Body of pancreas (tissue), 4 donors: ENCODE measurements at regions not wholly inside any gene's neighbourhood (a gene's known extent, or its start where the extent isn't known, plus 50 kb on each side); places are given as distances from the start of the nearest gene placed in this dataset.

ENCODE experiments used
- CTCF ChIP-seq, 7 experiments: fragments of 450-650 bp in 4 of 7; fragments of 200-600 bp in 3 of 7; sonication (generic) in 3 of 7; IDR thresholded peaks; one replicate each; pipeline ENCODE4 v1.5.1; 2016 to 2019; ENCODE audit warnings: antibody characterized with exemption in 7 of 7
- POLR2A ChIP-seq, 3 donors: fragments of 450-650 bp; IDR thresholded peaks; one replicate each; pipeline ENCODE4 v1.6.1; 2016; ENCODE audit warnings: antibody characterized with exemption in 3 of 3, mild to moderate bottlenecking in 2 of 3

GRCh38 chr6:166749666-166750065 lies 122.6 kb upstream of the RPS6KA2 start:
- no peak for TF ChIP-seq CTCF (IDR thresholded peaks at IDR 0.05)
- no peak for TF ChIP-seq POLR2A (IDR thresholded peaks at IDR 0.05)
